ENCODE measurements at regions not wholly inside any gene's neighbourhood (a gene's known extent, or its start where the extent isn't known, plus 50 kb on each side); places are given as distances from the start of the nearest gene placed in this dataset.

GRCh38 chr9:81119591-81119990 is 569.8 kb downstream of the TLE1 start:
- no peak for DNase-seq

- no peak for DNase-seq
Measured at GRCh38 chr9:81118416-81118815, 570.9 kb downstream of the TLE1 start.

- peak; percentile 87 for DNase-seq
Measured at GRCh38 chr9:81116340-81117137, 572.8 kb downstream of the TLE1 start.

- DNase-seq: no peak
Measured at GRCh38 chr9:81113453-81114124, 575.8 kb downstream of the TLE1 start.

GRCh38 chr9:81112627-81113452 is 576.5 kb downstream of the TLE1 start:
- no peak for DNase-seq

- DNase-seq: no peak
Measured at GRCh38 chr9:81108821-81109220, 580.5 kb downstream of the TLE1 start.

GRCh38 chr9:81108391-81108790 is 581.0 kb downstream of the TLE1 start:
- DNase-seq: no peak

GRCh38 chr9:81103597-81104471 is 585.5 kb downstream of the TLE1 start:
- DNase-seq: no peak

- no peak for DNase-seq
Measured at GRCh38 chr9:81097131-81097847, 592.1 kb downstream of the TLE1 start.

- DNase-seq: no peak
Measured at GRCh38 chr9:81096625-81097024, 592.7 kb downstream of the TLE1 start.

GRCh38 chr9:81092057-81092456 is 597.3 kb downstream of the TLE1 start:
- DNase-seq: no peak

- no peak for DNase-seq
Measured at GRCh38 chr9:81088341-81088740, 601.0 kb downstream of the TLE1 start.

GRCh38 chr9:81086416-81086815 is 602.9 kb downstream of the TLE1 start:
- DNase-seq: no peak

- no peak for DNase-seq
Measured at GRCh38 chr9:81083854-81084512, 605.4 kb downstream of the TLE1 start.

GRCh38 chr9:81083067-81083466 is 606.3 kb downstream of the TLE1 start:
- no peak for DNase-seq

GRCh38 chr9:81082221-81082620 is 607.1 kb downstream of the TLE1 start:
- no peak for DNase-seq

GRCh38 chr9:81080900-81081299 is 608.4 kb downstream of the TLE1 start:
- DNase-seq: no peak

- no peak for DNase-seq
Measured at GRCh38 chr9:81080185-81080584, 609.2 kb downstream of the TLE1 start.

- DNase-seq: no peak
Measured at GRCh38 chr9:81079055-81079454, 610.3 kb downstream of the TLE1 start.

- no peak for DNase-seq
Measured at GRCh38 chr9:81078555-81078954, 610.8 kb downstream of the TLE1 start.
